Glomerular endothelial cell (primary cell): ENCODE measurements at regions not wholly inside any gene's neighbourhood (a gene's known extent, or its start where the extent isn't known, plus 50 kb on each side); places are given as distances from the start of the nearest gene placed in this dataset.

ENCODE experiments used
- DNase-seq: peaks from one replicate; pipeline ENCODE4 v3.0.0-alpha.2; 2011; ENCODE audit warnings: low read depth, low spot score; ENCODE audit errors: extremely low read depth

DNA sequence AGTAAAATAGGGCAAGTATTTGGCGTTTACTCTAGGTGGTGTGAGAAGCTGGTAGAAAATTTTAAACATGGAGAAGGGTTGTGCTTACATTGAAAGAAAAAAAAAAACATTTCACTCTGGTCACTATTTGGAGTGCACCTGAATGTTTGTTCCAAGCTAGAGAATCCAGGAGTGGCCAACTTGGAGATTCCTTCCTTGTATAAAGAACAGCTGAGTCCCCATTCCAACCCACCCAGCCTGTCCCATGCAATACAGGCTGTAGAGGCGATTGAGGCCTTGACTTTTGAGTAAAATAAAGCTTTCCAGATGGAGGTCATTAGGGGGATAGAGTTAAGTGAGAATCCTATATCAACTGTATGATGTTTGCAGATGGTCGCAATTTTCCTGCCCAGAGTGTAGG lies 203.8 kb upstream of the SYT4 start:
- no peak for DNase-seq

DNA sequence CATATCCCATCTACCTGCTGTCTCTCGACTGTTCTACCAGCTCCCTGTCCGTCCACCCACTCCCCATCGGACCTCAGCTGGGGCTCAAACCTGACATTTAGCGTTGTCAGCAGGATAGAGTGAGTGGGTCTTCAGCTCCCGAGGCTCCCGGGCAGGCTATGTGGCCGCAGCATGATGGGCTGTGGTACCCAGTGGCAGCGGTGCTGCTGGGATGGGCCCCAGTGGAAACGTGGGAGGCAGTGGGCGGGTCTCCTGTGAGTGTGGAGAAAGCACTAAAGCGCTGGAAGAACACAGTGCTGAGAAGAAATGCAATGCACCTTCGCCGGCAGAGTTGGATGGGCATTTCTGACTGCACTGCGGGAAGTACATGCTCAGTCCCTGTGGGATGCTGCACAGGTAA lies 204.8 kb upstream of the SYT4 start:
- DNase-seq, result no peak

DNA sequence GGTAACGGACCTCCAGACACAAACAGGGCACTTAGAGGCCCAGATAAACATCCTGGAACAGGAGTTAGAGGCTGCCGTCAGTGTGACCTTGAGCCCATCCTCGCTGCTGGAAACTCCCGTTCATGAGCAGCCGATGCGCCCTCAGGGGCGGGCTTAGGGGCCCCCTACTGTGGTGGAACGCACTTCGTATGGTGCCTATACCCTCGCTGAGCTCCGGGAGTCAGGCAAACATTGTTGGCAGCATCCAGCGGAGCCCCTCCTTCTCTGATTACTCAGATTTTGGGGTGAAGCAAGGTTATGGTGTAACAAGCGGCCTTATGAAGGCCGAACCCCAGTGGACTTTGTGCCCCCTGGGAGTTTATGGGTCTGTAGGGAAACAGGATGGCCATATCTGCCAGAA lies 205.3 kb upstream of the SYT4 start:
- DNase-seq, result no peak

DNA sequence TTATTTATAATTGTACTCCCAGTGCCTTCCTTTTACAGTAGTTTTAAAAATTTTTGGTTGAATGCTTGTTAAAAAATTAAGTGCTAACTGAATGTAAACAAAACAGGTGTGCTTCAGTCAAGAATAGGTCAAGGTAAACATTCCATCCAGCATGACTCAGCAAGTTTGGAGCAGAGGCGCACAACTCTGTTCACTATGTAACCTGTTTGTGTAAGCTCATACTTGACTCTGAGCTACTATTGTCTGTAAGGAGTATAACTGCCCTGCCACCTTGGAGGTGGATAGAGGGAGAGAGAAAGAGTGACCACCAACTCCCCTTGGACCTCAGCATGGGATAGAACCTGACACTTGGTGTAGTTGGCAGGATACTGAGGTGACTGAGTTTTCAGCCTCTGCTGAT lies 207.4 kb upstream of the SYT4 start:
- DNase-seq, result no peak

DNA sequence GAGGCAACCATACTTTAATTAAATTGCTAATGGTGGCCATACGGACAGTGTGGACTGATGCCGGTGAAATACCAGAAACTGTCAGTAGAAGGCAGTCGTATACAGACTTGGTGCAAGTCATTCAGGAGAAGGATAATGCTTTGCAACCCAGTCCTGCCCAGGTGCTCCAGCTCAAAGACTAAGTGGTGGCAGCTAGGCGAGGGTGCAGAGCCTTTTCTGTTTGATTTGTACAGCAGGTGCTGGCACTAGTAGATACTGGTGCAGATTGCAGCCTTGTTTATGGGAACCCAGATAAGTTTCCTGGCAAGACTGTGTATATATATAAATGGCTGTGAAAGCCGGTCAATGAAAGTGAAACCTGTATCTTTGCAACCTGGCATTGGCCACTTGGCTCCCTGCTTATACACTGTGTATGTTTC lies 208.3 kb upstream of the SYT4 start:
- no peak for DNase-seq

DNA sequence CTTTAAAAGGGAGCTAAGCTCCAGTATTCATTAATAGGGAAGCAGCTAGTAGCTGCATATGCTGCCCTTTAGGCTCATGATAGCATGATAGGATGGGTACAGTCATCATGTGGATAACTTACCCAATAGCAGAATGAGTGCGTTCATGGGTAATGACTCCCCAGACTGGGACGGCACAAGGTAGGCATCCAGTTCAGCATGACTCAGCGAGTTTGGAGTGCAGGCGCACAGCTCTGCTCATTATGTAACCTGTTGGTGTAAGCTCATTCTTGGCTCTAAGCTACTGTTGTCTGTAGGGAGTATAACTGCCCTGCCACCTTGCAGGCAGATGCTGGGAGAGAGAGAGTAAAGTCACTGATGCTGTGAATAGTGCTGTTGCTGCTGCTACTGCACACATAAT lies 209.2 kb upstream of the SYT4 start:
- DNase-seq, result no peak

DNA sequence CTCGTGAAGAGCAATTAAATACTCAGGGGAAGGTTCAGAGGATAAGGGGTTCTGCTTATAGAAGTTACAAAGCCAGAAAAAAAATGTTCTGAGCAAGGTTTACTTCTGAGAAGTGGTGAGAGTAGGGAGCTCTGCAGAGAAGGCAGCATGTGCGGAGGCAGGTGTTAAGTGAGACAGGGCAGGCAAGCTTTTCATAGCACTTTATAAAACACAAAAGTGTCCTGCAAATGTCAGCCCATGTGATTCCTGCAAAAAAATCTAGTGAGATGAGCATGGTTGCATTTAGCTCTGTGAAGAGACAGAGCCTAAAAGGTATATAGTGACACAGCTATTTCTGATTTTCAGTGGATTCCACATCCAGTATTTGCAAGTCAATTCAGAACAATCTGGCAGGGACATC lies 223.8 kb upstream of the SYT4 start:
- no peak for DNase-seq

DNA sequence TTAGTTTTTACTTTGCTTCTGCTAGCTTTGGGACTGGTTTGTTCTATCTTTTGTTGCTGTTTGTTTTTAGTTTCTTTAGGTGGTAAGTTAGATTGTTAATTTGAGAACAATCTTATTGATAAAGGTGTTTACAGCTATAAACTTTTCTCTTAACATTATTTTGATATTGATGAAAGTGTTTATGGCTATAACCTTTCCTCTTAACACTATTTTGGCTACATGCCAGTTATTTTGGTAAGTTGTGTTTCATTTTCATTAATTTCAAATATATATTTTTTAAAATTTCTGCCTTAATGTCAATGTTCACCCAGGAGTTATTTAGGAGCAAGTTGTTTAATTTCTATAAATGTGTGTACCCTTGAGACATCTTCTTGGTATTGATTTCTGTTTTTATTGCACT lies 229.6 kb upstream of the SYT4 start:
- DNase-seq, result no peak

DNA sequence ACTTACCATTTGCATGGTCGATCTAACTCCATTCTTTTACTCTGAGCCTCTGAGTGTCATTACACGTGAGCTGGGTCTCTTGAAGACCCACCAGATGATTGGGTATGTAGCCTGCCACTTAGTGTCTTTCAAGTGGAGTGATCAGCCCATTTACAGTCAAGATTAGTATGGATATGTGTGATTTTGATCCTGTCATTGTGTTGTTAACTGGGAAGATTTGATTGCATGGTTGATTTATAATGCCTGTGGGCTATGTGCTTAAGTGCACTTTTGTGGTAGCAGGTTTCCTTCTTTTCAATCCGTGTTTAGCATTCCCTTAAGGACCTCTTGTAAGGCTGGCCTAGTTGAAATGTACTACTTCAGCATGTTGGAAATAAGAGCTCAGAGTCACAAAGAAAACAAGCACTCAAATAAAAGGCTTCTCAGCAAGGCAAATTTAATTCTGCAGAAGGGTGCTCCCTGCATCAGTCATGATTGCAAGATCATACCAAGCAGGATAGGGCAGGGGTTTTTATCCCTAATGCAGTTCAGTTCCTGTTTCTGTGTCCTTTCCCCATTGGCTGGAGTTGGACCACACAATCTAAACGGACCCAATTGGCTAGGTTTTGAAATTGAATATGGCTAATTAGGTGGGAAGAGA lies 230.7 kb upstream of the SYT4 start:
- DNase-seq, result no peak

DNA sequence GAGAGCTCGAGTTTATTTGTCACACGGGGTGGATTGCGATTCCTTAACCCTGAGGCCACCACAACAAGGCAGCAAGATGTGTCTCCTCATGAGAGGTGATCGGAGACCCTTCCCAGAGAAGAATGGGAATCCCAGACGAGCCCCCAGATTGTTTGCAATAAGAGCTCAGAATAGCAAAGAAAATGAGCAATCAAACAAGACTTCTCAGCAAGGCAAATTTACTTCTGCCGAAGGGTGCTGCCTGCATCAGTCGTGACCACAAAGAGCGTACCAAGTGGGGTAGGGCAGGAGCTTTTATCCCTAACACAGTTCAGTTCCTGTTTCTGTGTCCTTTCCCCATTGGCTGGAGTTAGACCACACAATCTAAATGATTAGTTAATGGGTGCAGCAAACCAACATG lies 237.5 kb upstream of the SYT4 start:
- no peak for DNase-seq

DNA sequence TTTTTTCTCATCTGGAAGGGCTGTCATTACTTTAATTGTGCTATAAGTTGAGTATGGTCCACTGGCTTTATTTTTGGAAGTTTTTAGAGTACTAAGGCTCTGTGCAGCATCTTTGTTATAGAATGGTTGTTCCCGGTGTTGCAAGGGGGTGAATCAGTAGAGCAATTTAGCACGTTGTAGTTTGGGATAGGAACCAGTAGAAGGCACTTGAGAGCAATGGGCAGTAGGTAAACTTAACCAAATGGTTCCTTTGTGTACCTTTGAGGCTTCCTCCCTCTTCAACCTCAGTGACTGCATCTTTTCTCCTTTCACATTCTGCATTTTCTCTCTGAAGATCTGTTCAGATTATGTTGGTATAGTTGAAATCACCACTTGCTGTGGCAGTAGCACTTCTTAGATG lies 238.2 kb upstream of the SYT4 start:
- no peak for DNase-seq

DNA sequence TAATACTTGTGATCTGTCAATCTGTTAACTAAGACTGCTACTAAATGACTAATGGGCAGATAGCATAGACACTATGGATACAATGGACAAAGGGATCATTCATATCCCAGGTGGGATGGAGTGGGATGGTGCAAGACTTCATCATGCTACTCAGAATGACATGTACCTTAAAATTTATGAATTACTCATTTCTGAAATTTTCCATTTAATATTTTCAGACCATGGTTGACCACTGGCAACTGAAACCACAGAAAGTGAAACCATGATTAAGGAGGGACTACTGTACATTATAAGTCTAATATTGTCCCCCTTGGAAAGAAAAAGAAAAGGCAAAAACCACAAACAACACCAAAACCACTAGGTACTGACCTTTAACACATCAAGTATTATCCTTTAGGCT lies 247.0 kb upstream of the SYT4 start:
- no peak for DNase-seq

DNA sequence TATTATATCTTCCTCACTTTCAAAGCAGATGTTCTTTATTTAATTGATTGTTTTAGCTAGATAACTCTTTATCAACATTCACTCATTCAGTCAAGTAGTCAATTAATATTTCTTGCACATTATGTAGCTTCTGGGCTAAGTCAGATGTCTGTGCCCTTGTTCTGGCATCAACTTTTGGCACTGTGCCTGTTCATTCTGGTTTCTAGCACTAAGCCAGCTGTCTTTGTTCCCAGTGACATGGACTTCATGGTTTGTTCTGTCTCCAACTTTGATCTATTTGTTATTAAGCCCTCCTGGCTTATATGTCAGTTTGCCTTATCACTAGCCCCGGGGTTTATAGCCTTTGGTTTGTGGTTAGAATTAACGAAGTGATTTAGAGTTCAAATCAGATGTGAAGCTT lies 247.9 kb upstream of the SYT4 start:
- DNase-seq, result no peak

DNA sequence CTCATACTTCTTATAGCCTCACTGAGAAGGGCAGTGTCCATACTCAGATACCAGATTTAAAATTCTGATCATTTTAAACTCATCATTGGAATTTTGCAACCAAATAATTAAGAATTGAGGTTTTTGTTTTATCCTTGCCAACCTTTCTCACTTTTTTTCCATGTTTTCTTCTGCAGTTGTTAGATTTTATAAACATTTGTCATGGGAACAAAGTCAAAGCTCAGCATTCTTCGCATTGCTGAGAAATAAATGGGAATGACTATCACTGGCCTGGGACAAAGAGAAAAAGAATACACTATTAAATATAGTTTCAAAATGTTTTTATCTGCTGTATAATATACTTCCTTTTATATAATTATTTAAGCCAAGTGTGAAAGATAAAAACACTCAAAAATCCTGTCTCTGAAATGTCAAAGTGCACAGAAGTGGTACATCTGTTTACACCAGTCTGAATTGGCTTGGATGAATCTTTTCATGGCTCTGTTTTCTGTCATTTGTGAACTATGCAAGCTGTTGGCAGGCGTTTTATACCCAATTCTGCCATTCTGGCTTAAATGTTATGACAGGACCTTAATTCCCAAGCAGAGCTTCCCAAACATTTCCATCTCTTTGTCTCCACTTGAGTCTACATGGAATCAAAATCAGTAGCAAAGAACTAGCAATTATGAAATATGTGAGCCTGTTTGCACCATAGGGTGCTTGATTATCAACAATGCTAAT lies 249.3 kb upstream of the SYT4 start:
- DNase-seq, result no peak

DNA sequence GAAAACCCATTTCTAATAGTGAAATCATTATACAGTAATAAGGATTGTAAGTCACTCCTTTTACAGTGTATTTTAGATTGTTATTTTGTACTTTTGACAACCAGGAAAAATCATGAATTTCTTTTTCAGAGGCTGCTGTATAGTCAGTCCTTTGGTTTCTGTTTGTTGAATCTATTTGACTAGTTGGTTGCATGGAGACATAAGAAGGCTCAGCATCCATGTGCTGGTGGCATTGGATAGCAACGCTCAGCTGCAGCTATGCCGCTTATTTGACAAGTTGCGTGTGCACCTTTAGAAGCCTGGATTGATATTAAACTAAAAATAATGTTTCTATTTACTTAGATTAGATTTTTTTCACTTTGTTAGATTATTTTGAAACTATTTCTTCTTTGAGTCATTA lies 254.1 kb upstream of the SYT4 start:
- DNase-seq, result no peak

DNA sequence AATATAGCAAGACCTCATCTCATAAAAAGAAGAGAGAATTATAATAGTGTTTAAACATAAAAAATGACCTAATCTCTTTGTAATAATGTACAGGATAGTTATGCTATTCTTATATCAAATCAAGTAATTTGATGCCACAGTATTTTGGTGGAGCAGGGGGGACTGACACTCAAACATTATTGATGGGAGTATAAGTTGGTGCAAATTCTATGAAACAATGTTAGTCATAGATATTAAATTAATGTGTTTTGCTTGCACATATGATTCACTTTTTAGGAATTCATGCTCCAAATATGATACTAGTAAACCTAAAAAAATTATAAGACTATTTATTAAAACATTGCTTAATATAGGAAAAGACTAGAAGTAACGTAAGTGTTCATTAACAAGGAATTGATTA lies 256.1 kb upstream of the SYT4 start:
- no peak for DNase-seq

DNA sequence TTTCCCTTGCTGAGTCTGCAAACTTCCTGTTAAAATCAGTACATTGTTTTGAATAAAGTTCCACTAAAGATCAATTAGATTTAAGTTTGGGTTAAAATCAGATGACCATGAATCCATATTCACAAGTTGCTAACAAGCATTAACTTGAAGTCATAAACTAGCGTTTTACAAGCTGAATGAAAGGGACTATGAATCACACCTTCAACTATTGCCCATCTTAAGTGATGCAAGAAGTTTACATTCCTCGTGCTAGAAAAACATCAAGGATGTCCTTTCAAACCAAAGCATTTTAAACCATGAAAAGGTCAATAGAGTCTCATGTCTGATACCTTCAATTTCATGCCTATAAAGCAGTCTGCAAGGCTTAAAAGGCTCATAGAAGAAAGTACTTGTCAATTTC lies 257.2 kb upstream of the SYT4 start:
- no peak for DNase-seq

DNA sequence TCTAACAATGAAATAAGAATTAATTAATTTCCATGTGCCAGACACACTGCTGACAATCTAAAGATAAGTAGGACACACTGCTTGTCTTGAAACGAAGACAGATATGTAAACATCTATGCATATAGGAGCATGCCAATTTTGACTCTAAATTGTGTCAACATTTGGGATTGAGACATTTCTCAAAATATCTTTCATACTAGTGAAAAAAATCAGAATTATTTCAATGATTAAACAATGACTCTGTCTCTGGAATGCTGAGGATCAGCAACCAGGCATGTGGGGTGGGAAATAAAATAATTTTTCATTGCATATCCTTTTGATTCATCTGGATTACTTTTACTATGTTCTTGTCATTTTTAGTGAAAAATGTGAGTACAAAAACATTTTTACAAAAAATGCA lies 262.6 kb upstream of the SYT4 start:
- no peak for DNase-seq

DNA sequence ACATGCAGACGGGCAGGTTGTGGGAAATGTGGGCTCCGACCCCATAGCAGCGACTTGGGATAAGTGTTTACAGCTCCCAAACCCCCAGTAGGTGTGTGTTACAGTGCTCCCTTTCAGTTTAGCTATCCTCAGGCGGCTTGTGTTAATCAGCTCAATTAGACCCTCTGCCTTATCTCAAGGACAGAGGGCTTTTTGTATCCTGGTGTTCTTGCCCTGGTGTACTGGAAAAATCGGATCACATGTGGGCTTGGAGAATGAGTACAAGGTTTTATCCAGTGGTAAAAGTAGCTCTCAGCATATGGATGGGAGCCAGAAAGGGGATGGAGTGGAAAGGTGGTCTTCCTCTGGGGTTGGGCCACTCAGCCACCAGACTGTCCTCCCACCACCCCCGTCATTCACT lies 264.7 kb upstream of the SYT4 start:
- DNase-seq, result no peak

DNA sequence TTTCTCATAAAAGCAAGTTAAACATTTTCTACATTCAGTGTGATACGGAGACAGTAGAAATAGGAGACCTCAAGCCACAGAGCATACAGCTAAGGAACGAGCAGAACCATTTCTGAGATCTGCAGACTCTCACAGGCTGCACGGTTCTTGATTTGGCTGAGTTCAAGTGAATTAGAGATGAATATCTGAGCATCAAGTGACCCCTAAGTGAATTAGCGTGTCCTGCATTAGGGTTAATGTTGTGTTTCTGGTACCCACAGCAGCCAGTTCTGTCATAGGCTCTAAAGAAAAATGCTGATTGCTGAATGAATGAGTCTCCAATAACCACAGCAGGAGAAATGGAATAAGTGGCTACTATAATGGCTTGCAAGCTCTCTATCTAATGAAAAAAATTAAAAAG lies 265.9 kb upstream of the SYT4 start:
- DNase-seq, result no peak

DNA sequence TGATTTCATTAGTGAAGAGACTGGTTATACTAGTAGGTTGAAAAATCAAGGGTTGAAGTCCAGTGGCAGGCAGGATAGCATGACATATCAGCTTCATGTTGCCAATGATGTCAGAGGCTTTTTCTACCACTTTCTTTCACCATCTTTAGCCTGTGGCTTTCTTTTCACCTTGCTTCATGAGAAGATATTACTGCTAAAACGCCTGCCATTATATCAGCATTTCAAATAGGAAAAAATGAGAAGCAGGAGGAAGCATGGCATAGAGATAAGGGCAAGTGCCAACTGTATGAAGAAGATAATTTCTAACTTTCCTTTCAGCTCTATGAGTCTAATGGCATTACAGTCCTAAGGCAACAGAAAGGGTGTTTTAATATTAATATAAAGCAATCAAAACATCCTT lies 270.2 kb upstream of the SYT4 start:
- no peak for DNase-seq

DNA sequence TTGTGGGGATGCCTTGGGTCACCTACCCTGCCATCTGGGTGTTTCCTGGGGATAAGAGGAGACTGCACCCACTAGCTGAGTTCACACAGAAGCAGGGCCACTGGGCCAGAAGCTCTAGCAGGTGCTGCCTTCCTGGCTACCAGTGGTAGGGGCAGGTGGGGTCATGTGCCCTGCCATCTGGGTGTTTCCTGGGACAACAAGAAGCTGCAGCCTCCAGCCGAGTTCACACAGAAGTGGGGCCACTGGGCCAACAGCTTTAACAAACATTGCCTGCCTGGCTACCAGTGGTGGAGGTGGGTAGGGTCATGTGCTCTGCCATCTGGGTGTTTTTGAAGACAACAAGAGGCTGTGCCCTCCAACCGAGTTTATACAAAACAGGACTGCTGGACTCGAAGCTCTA lies 282.2 kb upstream of the SYT4 start:
- no peak for DNase-seq

DNA sequence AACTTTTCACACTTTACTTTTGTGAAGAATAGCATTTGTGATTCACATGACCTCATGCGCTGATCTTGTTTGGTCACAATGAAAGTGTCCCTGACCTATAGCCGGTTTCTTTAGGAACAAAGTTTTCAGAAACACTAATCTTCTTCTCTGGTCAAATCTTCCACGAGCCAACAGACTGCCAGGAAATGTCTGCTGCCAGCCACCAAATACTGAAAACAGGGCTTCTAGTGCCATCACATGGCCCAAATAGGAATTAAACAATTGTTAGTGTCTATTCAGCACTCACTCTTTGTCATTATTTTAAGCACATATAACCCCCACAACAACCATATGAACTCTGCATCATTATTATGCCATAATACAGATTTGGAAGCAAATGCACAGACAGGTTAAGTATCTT lies 286.5 kb upstream of the SYT4 start:
- no peak for DNase-seq
